ENCODE measurements at regions not wholly inside any gene's neighbourhood (a gene's known extent, or its start where the extent isn't known, plus 50 kb on each side); places are given as distances from the start of the nearest gene placed in this dataset.

- H3K4me3 ChIP-seq (ENCODE audit: low read length) = no peak overlapping the region
- DNase-seq (ENCODE audit: low read depth) = no peak
- TF ChIP-seq CTCF (conservative IDR thresholded peaks at IDR 0.05; ENCODE audit: low read depth, low read length) = no peak
Measured at GRCh38 chr21:25149022-25149421, 458.3 kb downstream of the MRPL39 start.

- TF ChIP-seq CTCF (conservative IDR thresholded peaks at IDR 0.05; ENCODE audit: low read depth, low read length) = no peak
- DNase-seq (ENCODE audit: low read depth) = no peak
- H3K4me3 ChIP-seq (ENCODE audit: low read length) = no peak overlapping the region
Measured at GRCh38 chr21:25139414-25139813, 467.9 kb downstream of the MRPL39 start.

- H3K4me3 ChIP-seq (ENCODE audit: low read length) = no peak overlapping the region
- DNase-seq (ENCODE audit: low read depth) = no peak
- no peak for TF ChIP-seq CTCF (conservative IDR thresholded peaks at IDR 0.05; ENCODE audit: low read depth, low read length)
Measured at GRCh38 chr21:25133939-25134338, 473.3 kb downstream of the MRPL39 start.

GRCh38 chr21:25127811-25128210, 479.5 kb downstream of the MRPL39 start:
- DNase-seq (ENCODE audit: low read depth) = no peak
- no peak overlapping the region for H3K4me3 ChIP-seq (ENCODE audit: low read length)
- no peak for TF ChIP-seq CTCF (conservative IDR thresholded peaks at IDR 0.05; ENCODE audit: low read depth, low read length)

DNA sequence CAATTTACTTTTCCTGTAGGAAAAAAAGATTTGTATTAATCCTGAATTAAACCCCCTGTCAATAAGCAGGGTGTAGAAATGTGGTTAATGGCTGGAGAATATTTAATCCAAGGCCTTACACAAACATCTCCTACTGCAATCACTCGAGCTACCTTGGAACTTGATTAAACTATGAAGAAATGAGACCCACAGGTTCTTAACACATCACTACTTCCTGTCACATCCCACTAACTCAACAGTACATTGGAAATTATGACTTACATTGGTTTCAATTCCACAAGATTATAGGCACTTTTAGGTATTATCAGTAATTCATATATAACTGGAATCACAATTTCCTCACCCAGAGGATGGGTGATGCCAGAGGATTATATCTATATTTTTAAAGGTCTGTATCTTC, 480.3 kb downstream of the MRPL39 start:
- DNase-seq (ENCODE audit: low read depth) = no peak
- TF ChIP-seq CTCF (conservative IDR thresholded peaks at IDR 0.05; ENCODE audit: low read depth, low read length) = no peak
- no peak overlapping the region for H3K4me3 ChIP-seq (ENCODE audit: low read length)

- no peak overlapping the region for H3K4me3 ChIP-seq (ENCODE audit: low read length)
- DNase-seq (ENCODE audit: low read depth) = no peak
- no peak for TF ChIP-seq CTCF (conservative IDR thresholded peaks at IDR 0.05; ENCODE audit: low read depth, low read length)
Measured at GRCh38 chr21:25126564-25126963, 480.7 kb downstream of the MRPL39 start.

GRCh38 chr21:25118648-25119047, 488.6 kb downstream of the MRPL39 start:
- no peak overlapping the region for H3K4me3 ChIP-seq (ENCODE audit: low read length)
- TF ChIP-seq CTCF (conservative IDR thresholded peaks at IDR 0.05; ENCODE audit: low read depth, low read length) = no peak
- DNase-seq (ENCODE audit: low read depth) = no peak

All from retinal pigment epithelial cell (primary cell).